ENCODE measurements at regions not wholly inside any gene's neighbourhood (a gene's known extent, or its start where the extent isn't known, plus 50 kb on each side); places are given as distances from the start of the nearest gene placed in this dataset.

- TF ChIP-seq CTCF (IDR thresholded peaks at IDR 0.05; ENCODE audit: poor library complexity), result no peak
- no peak for TF ChIP-seq EZH2 (IDR thresholded peaks at IDR 0.05; ENCODE audit: borderline replicate concordance)
- no peak for TF ChIP-seq EZH2phosphoT487 (IDR thresholded peaks at IDR 0.05; ENCODE audit: low read depth, severe bottlenecking, unreplicated experiment)
These were observed 58.2 kb upstream of the DUSP21 start for GRCh38 chrX:44785652-44786051.

All from hepatocyte (in vitro differentiated cells).